KMS-11 (cell line): ENCODE measurements at regions not wholly inside any gene's neighbourhood (a gene's known extent, or its start where the extent isn't known, plus 50 kb on each side); places are given as distances from the start of the nearest gene placed in this dataset.

Experiments
- H2AFZ ChIP-seq: fragments of 200-600 bp; sonication (generic); 2 replicates; pipeline ENCODE4 v1.6.1; 2016; ENCODE audit warnings: antibody characterized with exemption, mixed run types, low read depth
- H3K27ac ChIP-seq: fragments of 200-600 bp; sonication (generic); 2 replicates; pipeline ENCODE4 v1.6.1; 2016; ENCODE audit warnings: mild to moderate bottlenecking, mixed run types
- H3K27me3 ChIP-seq: fragments of 200-600 bp; sonication (generic); 2 replicates; pipeline ENCODE4 v1.6.1; 2017; ENCODE audit warnings: mild to moderate bottlenecking, low read depth, mixed run types, moderate library complexity; ENCODE audit not compliant: insufficient read depth
- H3K36me3 ChIP-seq: fragments of 200-600 bp; sonication (generic); 2 replicates; pipeline ENCODE4 v1.6.1; 2017; ENCODE audit warnings: mild to moderate bottlenecking, mixed run types; ENCODE audit not compliant: insufficient read depth
- H3K4me1 ChIP-seq: fragments of 200-600 bp; sonication (generic); 2 replicates; pipeline ENCODE4 v1.6.1; 2016; ENCODE audit warnings: mild to moderate bottlenecking, low read depth, mixed run types; ENCODE audit not compliant: poor library complexity, severe bottlenecking
- H3K4me2 ChIP-seq: fragments of 200-600 bp; sonication (generic); 2 replicates; pipeline ENCODE4 v1.7.0; 2016; ENCODE audit warnings: mild to moderate bottlenecking, mixed run types
- H3K4me3 ChIP-seq: fragments of 200-600 bp; sonication (generic); IDR thresholded peaks from 2 replicates; pipeline ENCODE4 v1.6.1; 2017; ENCODE audit warnings: low read depth, low read length, mixed read lengths; ENCODE audit not compliant: insufficient read depth
- H3K79me2 ChIP-seq: fragments of 200-600 bp; sonication (generic); 2 replicates; pipeline ENCODE4 v1.6.1; 2016; ENCODE audit warnings: low read depth, mixed run types; ENCODE audit not compliant: insufficient read depth
- H3K9ac ChIP-seq: fragments of 200-600 bp; sonication (generic); 2 replicates; pipeline ENCODE4 v1.6.1; 2016; ENCODE audit warnings: mild to moderate bottlenecking, mixed run types
- H4K20me1 ChIP-seq: fragments of 200-600 bp; sonication (generic); 2 replicates; pipeline ENCODE4 v1.6.1; 2016; ENCODE audit warnings: mild to moderate bottlenecking, mixed run types; ENCODE audit not compliant: insufficient read depth
- TF ChIP-seq, protein P1 (sequence below): fragments of 200-600 bp; sonication (generic); conservative IDR thresholded peaks from 2 replicates; pipeline ENCODE4 v1.6.1; 2017; ENCODE audit warnings: low read depth, mild to moderate bottlenecking, antibody characterized with exemption, low read length, moderate library complexity, mixed read lengths

DNA sequence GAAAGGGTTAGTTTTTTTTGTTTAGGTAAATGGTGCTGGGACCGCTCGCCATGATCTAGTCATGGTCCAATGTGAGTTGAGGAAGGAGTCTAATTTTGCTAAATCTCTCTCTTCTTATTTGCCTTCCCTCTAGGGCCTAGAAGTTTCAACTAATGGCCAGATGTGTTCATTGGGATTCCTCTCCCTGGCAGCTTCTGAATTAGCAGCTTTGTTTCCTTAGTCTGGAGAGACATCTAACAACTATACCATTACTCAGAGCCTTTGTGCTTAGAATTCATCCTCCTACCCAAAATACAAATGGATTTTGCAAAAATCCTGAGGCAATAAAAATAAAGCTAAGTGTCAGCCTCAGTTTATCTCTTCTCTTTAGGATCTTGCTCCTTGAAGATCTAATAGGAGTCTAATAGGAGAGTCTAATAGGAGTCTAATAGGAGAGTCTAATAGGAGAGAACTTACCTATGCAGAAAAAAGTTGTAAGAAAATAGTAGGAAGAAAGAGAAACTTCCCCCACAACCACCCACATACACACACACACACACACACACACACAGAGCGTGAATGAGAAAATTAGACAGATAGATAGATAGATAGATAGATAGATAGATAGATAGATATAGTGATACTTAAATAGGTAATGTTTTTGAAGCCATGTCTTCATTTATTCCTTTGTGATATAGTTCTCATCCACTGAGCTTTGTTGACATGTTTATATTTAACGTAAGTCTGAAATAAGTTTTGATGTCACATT, 980.5 kb upstream of the CNTN5 start:
- Histone ChIP-seq H3K27me3 (no peaks in the 10 kb centered on the region), H2AFZ (no peak overlapping the region), H3K27ac (no peak overlapping the region), H4K20me1 (no peaks in the 10 kb centered on the region), H3K4me3 (no peak overlapping the region), H3K4me1 (no peaks in the 10 kb centered on the region), H3K9ac (no peak overlapping the region), H3K4me2 (no peak overlapping the region), H3K79me2 (no peaks in the 10 kb centered on the region), H3K36me3 (no peaks in the 10 kb centered on the region)
- TF ChIP-seq, protein P1, sequence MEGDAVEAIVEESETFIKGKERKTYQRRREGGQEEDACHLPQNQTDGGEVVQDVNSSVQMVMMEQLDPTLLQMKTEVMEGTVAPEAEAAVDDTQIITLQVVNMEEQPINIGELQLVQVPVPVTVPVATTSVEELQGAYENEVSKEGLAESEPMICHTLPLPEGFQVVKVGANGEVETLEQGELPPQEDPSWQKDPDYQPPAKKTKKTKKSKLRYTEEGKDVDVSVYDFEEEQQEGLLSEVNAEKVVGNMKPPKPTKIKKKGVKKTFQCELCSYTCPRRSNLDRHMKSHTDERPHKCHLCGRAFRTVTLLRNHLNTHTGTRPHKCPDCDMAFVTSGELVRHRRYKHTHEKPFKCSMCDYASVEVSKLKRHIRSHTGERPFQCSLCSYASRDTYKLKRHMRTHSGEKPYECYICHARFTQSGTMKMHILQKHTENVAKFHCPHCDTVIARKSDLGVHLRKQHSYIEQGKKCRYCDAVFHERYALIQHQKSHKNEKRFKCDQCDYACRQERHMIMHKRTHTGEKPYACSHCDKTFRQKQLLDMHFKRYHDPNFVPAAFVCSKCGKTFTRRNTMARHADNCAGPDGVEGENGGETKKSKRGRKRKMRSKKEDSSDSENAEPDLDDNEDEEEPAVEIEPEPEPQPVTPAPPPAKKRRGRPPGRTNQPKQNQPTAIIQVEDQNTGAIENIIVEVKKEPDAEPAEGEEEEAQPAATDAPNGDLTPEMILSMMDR, result no peak

- no peaks in the 10 kb centered on the region for H3K79me2 ChIP-seq
- no peak overlapping the region for H3K27ac ChIP-seq
- no peaks in the 10 kb centered on the region for H3K27me3 ChIP-seq
- H3K4me1 ChIP-seq, result no peaks in the 10 kb centered on the region
- no peaks in the 10 kb centered on the region for H4K20me1 ChIP-seq
- H3K4me2 ChIP-seq, result no peak overlapping the region
- no peak overlapping the region for H3K4me3 ChIP-seq
- no peaks in the 10 kb centered on the region for H3K36me3 ChIP-seq
- no peak overlapping the region for H2AFZ ChIP-seq
- TF ChIP-seq, protein P1, result no peak
- H3K9ac ChIP-seq, result no peak overlapping the region
Measured at GRCh38 chr11:98047647-98048046, 973.1 kb upstream of the CNTN5 start.

GRCh38 chr11:98053851-98054250, 966.9 kb upstream of the CNTN5 start:
- H3K36me3 ChIP-seq, result no peaks in the 10 kb centered on the region
- no peak overlapping the region for H2AFZ ChIP-seq
- no peaks in the 10 kb centered on the region for H3K4me1 ChIP-seq
- no peak overlapping the region for H3K27ac ChIP-seq
- H3K27me3 ChIP-seq, result no peaks in the 10 kb centered on the region
- H3K79me2 ChIP-seq, result no peaks in the 10 kb centered on the region
- H3K9ac ChIP-seq, result no peak overlapping the region
- no peaks in the 10 kb centered on the region for H4K20me1 ChIP-seq
- TF ChIP-seq, protein P1, result no peak
- no peak overlapping the region for H3K4me2 ChIP-seq
- H3K4me3 ChIP-seq, result no peak overlapping the region

DNA sequence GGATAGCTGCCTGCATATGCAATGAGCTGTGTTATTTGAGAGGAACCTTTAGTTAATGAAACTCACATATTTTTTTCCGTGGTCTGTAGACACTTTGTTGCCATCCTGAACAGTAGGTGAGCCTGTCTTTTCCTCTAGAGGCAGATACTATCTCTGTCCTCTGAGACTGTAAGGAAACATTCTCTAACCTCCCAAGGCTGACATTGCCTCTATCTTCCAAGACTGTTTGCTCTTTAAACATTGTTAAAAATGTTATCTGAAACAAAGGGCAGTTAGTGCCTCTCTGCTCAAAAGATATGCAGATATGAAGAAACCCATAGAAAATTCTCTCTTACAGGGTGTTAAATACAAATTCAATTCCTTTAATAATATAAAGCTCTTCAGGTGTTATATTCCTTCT, 963.8 kb upstream of the CNTN5 start:
- H3K27ac ChIP-seq, result no peak overlapping the region
- H3K4me1 ChIP-seq, result no peaks in the 10 kb centered on the region
- no peak overlapping the region for H2AFZ ChIP-seq
- H3K4me2 ChIP-seq, result no peak overlapping the region
- H3K27me3 ChIP-seq, result no peaks in the 10 kb centered on the region
- no peaks in the 10 kb centered on the region for H3K36me3 ChIP-seq
- H3K9ac ChIP-seq, result no peak overlapping the region
- H3K79me2 ChIP-seq, result no peaks in the 10 kb centered on the region
- no peaks in the 10 kb centered on the region for H4K20me1 ChIP-seq
- TF ChIP-seq, protein P1, result no peak
- H3K4me3 ChIP-seq, result no peak overlapping the region
